ENCODE measurements at regions not wholly inside any gene's neighbourhood (a gene's known extent, or its start where the extent isn't known, plus 50 kb on each side); places are given as distances from the start of the nearest gene placed in this dataset.

DNA sequence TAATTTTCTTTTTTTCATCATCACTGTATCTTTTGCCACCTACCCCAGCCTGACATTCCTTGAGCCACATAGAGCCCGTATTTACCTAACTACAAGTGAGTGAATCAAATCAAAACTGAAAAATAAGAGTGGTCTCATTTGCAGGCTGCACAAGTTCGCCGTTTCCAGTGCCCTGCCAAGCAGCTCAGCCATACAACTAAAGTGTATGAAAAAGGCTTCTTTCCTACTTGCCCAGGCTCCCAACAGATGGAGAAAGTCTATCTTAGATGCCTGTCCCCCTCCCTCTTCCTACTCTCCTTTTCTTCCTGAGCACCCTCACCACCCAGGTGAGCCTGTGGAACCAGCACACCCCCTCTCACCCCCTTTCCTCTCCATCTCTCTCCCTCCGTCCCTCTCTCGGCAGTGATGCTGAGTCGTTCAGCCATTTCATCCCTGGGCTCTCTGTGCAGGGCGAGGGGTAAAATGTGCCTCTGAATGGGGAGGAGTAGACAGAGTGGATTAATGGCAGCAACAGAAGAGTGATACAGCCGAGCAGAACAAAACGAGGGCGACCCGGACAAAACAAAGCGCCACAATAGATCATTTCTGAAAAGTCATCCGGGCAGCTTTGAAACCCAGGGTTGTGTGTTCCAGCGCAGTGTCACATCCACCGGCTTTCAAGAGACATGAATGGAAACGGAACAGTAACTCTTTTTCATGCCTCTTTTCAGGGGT lies 65.0 kb upstream of the POU3F3 start:
- DNase-seq (ENCODE audit: low read depth in 4 of 4, low spot score in 3 of 4): no peak

DNA sequence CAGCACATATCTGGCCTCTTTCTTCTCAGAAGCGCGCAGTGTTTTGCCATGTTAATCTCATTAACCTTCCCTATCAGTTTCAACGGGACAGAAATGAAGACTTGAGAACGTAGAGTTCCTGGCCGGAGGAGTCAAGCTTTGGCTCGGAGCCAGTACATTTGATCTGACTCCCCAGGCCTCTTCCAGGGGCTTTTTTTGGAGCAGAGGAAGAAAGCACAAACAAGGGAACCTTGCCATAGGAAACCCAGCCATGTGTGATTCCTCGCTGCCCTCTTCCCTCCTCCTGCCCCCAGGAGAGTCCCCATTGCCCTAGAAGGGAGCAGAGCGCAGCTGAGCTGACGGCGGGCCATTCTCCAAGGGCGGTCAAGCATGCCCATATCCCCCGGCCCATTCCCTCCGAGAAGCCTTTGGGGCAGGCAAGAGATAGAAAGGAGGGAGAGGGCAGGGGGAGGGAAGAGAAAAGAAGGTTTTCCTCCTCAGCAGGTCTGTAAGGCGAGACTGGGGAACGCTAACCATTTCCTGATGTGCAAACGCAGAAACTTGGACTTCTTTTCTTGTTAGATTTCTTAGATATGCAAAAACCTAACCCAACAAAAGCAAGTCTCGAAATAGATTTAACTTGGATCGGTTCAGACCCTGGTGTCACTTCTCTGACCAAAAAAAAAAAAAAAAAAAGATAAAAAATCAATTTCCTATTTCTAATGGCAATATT lies 63.7 kb upstream of the POU3F3 start:
- peak; percentile 16 to 32 (median 19) for DNase-seq (ENCODE audit: low read depth in 4 of 4, low spot score in 3 of 4)

GRCh38 chr2:104790901-104791495 lies 62.9 kb upstream of the POU3F3 start:
- no peak for DNase-seq (ENCODE audit: low read depth in 4 of 4, low spot score in 3 of 4)

GRCh38 chr2:104793966-104794365 lies 59.9 kb upstream of the POU3F3 start:
- DNase-seq (ENCODE audit: low read depth in 4 of 4, low spot score in 3 of 4): no peak

DNA sequence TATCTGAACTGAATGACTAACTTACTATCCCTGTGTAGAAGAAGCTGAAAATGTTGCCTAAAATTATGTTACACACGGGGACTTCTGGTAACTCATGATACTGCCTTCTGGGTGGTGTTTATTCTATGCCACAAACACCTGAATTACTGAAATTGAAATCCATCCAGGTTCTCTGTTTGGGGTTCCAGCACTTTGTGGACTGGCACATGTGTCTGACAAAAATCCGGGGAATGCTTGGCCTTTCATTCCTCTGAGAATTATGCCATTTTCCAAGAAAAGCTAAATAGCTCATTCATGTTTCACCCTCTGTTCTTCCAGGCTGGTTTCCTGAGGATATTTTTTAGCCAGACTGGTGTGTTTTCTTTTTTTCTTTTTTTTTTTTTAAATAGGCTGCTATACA lies 59.5 kb upstream of the POU3F3 start:
- no peak for DNase-seq (ENCODE audit: low read depth in 4 of 4, low spot score in 3 of 4)
